ENCODE measurements at regions not wholly inside any gene's neighbourhood (a gene's known extent, or its start where the extent isn't known, plus 50 kb on each side); places are given as distances from the start of the nearest gene placed in this dataset.

DNA sequence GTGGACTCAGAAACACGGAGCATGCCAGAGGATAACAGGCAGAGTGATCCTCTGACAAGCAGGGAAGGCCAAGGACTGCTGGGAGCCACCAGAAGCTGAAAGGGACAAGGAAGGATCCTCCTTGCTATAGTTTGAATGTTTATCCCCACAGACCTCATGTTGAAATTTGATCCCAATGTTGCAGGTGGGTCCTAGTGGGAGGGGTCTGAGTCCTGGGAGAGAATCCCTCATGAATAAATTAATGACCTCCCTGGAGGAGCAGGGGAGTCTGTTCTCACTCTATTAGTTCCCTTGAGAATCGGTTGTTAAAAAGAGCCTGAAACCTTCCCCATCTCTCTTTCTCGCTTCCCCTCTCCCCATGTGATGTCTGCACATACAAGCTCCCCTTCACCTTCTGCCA lies 124.4 kb downstream of the FBXO15 start:
- 40% methylated on average over 3 of the region's 3 CpGs for WGBS
- Histone ChIP-seq H3K9me3 (no peaks in the 10 kb centered on the region), H3K27me3 (peaks cover 0 to 3% (median 0%) of the 10 kb centered on the region in 4 donors), H3K27ac (replicated peaks in 1 of 4) (no peak overlapping the region), H3K4me1 (no peaks in the 10 kb centered on the region), H3K4me3 (no peak overlapping the region), H3K36me3 (no peaks in the 10 kb centered on the region)
- intact Hi-C loops (cut with DNase I) = no loop called here
- no peak for TF ChIP-seq POLR2AphosphoS5 (IDR thresholded peaks at IDR 0.05)
- TF ChIP-seq, protein P1, sequence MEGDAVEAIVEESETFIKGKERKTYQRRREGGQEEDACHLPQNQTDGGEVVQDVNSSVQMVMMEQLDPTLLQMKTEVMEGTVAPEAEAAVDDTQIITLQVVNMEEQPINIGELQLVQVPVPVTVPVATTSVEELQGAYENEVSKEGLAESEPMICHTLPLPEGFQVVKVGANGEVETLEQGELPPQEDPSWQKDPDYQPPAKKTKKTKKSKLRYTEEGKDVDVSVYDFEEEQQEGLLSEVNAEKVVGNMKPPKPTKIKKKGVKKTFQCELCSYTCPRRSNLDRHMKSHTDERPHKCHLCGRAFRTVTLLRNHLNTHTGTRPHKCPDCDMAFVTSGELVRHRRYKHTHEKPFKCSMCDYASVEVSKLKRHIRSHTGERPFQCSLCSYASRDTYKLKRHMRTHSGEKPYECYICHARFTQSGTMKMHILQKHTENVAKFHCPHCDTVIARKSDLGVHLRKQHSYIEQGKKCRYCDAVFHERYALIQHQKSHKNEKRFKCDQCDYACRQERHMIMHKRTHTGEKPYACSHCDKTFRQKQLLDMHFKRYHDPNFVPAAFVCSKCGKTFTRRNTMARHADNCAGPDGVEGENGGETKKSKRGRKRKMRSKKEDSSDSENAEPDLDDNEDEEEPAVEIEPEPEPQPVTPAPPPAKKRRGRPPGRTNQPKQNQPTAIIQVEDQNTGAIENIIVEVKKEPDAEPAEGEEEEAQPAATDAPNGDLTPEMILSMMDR (IDR thresholded peaks at IDR 0.05) = no peak
- TF ChIP-seq EP300 (IDR thresholded peaks at IDR 0.05) = no peak
- no peak for TF ChIP-seq POLR2A (IDR thresholded peaks at IDR 0.05; ENCODE audit: low read depth)
- DNase-seq (ENCODE audit: extremely low spot score) = no peak

DNA sequence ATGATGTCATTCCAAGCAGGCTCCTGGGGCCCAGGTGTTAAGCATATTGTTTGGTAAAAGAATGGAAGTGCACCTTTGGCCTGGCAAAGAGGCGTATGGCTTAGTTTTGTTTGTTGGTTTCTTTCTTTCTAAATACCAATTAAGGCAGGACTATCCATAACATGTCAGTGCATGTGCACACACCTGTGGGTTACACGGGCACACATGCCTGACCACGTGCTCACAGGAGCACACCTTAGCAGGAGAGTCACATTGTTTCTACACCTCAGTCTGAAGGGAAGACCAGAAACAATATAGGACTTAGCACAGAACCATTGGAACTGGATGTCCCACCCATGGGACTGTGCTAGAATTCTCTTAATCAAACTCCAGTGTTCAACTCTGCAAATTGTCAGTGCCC lies 127.8 kb downstream of the FBXO15 start:
- H3K36me3 ChIP-seq = no peaks in the 10 kb centered on the region
- no peak for TF ChIP-seq POLR2A (IDR thresholded peaks at IDR 0.05; ENCODE audit: low read depth)
- TF ChIP-seq EP300 (IDR thresholded peaks at IDR 0.05) = no peak
- TF ChIP-seq, protein P1 (IDR thresholded peaks at IDR 0.05) = no peak
- no peak for TF ChIP-seq POLR2AphosphoS5 (IDR thresholded peaks at IDR 0.05)
- WGBS = 87% methylated on average over 3 of the region's 3 CpGs
- no peak overlapping the region for H3K27ac ChIP-seq (replicated peaks in 1 of 4)
- intact Hi-C loops (cut with DNase I) = no loop called here
- no peaks in the 10 kb centered on the region for H3K9me3 ChIP-seq
- no peaks in the 10 kb centered on the region for H3K4me1 ChIP-seq
- no peaks in the 10 kb centered on the region for H3K27me3 ChIP-seq
- H3K4me3 ChIP-seq = no peak overlapping the region
- DNase-seq (ENCODE audit: extremely low spot score) = no peak

DNA sequence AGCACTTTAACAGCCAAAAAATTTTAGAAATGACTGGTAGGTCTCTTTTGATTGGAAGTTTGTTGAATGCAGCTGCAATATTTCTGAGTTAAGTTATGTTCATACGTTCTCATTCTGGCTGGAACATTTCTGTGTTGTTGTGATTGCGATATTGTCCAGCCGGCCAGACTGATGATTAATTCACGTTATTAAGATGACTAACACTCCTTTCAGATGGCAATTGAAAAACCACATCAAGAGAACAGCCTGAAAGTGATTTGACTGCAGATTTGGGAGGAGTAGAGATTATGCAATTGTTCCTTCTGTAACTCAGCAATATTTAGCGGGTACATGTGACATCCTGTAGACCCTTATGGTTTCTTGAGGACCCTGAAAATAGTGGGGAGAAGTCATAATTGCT lies 133.7 kb downstream of the FBXO15 start:
- Histone ChIP-seq H3K27ac (replicated peaks in 1 of 4) (no peak overlapping the region), H3K36me3 (no peaks in the 10 kb centered on the region), H3K9me3 (no peaks in the 10 kb centered on the region), H3K27me3 (no peaks in the 10 kb centered on the region), H3K4me3 (no peak overlapping the region), H3K4me1 (peaks cover 0 to 10% (median 2%) of the 10 kb centered on the region in 4 donors)
- 42% methylated on average over 5 of the region's 5 CpGs for WGBS
- TF ChIP-seq POLR2A (IDR thresholded peaks at IDR 0.05; ENCODE audit: low read depth) (no peak), POLR2AphosphoS5 (IDR thresholded peaks at IDR 0.05) (peak in 1 of 2 donors; percentile 55), EP300 (IDR thresholded peaks at IDR 0.05) (no peak)
- TF ChIP-seq, protein P1 (IDR thresholded peaks at IDR 0.05) = no peak
- DNase-seq (ENCODE audit: extremely low spot score) = peak; percentile 92
- intact Hi-C loops (cut with DNase I) = no loop called here

DNA sequence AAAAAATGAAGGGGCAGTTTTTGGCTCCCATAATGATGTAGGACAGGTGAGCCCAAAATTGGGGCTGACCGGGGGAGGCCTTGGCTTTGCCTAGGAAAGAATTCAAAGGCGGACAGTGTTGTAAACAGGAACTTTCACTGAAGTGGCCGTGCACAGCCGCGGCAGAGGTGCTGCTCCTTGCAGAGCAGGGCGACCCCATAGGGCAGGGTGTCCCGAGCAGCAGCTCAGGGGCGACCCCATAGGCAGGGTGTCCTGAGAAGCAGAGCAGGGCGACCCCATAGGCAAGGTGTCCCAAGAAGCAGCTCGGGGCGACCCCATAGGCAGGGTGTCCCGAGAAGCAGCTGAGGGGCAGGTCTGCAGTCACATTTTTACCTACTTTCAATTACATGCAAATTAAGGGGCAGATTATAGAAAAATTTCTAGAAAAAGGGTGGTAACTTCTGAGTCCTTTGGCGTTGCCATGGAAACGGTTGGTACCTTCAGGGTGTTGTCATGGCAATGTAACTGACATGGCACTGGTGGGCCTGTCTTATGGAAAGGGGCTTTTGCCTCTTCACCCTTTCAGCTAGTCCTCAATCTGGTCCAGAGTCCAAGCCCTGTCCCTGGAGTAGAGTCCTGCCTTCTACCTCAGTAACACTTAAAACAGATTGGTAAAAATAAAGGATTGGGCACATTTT lies 134.5 kb downstream of the FBXO15 start:
- intact Hi-C loops (cut with DNase I) = no loop called here
- no peak for DNase-seq (ENCODE audit: extremely low spot score)
- 86% methylated on average over 8 of the region's 14 CpGs for WGBS
- peaks cover 0 to 10% (median 2%) of the 10 kb centered on the region in 4 donors for H3K4me1 ChIP-seq
- H3K4me3 ChIP-seq = no peak overlapping the region
- H3K27me3 ChIP-seq = no peaks in the 10 kb centered on the region
- no peaks in the 10 kb centered on the region for H3K9me3 ChIP-seq
- no peaks in the 10 kb centered on the region for H3K36me3 ChIP-seq
- TF ChIP-seq, protein P1 (IDR thresholded peaks at IDR 0.05) = no peak
- no peak for TF ChIP-seq POLR2A (IDR thresholded peaks at IDR 0.05; ENCODE audit: low read depth)
- peak overlapping the region in 1 of 4 donors; percentile 5 for H3K27ac ChIP-seq (replicated peaks in 1 of 4)

DNA sequence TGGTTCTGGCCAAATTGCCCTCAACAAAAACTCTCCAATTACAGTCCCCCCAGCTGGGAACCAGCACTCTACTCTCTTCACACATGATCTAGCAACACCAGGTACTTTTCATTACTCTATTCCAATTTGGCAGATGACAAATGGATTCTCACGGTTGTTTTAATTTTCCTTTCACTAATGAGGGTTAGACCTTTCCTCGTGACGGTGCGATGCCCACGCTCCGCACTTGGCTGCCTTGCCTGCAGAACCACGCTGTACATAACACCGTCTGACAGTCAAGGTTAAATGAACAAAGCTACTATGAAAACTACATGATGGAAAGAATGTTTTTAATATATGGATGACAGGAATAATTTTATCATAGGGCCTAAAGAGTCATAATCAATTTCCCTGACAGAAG lies 141.5 kb downstream of the FBXO15 start:
- WGBS = 75% methylated on average over 8 of the region's 8 CpGs

More for the DNA sequence above, 141.5 kb downstream of the FBXO15 start:
- intact Hi-C loops (cut with DNase I) = no loop called here
- Histone ChIP-seq H3K4me3 (no peak overlapping the region), H3K36me3 (no peaks in the 10 kb centered on the region), H3K9me3 (no peaks in the 10 kb centered on the region), H3K27ac (replicated peaks in 1 of 4) (no peak overlapping the region), H3K4me1 (no peaks in the 10 kb centered on the region), H3K27me3 (no peaks in the 10 kb centered on the region)
- no peak for DNase-seq (ENCODE audit: extremely low spot score)
- TF ChIP-seq, protein P1 (IDR thresholded peaks at IDR 0.05) = no peak
